ENCODE measurements at regions not wholly inside any gene's neighbourhood (a gene's known extent, or its start where the extent isn't known, plus 50 kb on each side); places are given as distances from the start of the nearest gene placed in this dataset.
A peak's percentile ranks its signal among the peaks of the same experiment; 100 is the strongest.
"Not testable (repeated sequence)": the region's sequence is repeated elsewhere in the genome, so short reads cannot be mapped to it uniquely, and the experiment has no call there.

GRCh38 chr9:67066140-67066539 is 73.8 kb upstream of the SPATA31A3 start:
- ATAC-seq; DNase-seq; intact Hi-C loops (cut with DNase I): not testable (repeated sequence)

- intact Hi-C loops (cut with DNase I), result not testable (repeated sequence)
- DNase-seq (peak; percentile 44), ATAC-seq (peak in 1 of 2 donors; percentile 59)
These were observed 66.8 kb upstream of the SPATA31A3 start for GRCh38 chr9:67058898-67059715.
